CD14-positive monocyte (primary cell): ENCODE measurements at regions not wholly inside any gene's neighbourhood (a gene's known extent, or its start where the extent isn't known, plus 50 kb on each side); places are given as distances from the start of the nearest gene placed in this dataset.

ENCODE experiments used
- DNase-seq, 3 donors: peaks; one replicate each; pipeline ENCODE4 v3.0.0-alpha.2; 2011 to 2022
- H2AFZ ChIP-seq: 2 replicates; pipeline ENCODE4 v1.6.0; 2012; ENCODE audit warnings: mild to moderate bottlenecking, low read depth, low read length, inconsistent platforms; ENCODE audit not compliant: insufficient read depth, poor library complexity, severe bottlenecking
- H3K27ac ChIP-seq, 2 donors: 1 replicate in 1 of 2; 2 replicates in 1 of 2; pipeline ENCODE4 v1.5.1; 2012 to 2013; ENCODE audit warnings: low read length in 2 of 2, control low read depth in 1 of 2, inconsistent platforms in 1 of 2, low read depth in 1 of 2, mild to moderate bottlenecking in 1 of 2
- H3K27me3 ChIP-seq, 2 donors: one replicate each; pipeline versions ENCODE4 v1.6.0 to v1.6.1; 2011 to 2013; ENCODE audit warnings: low read length in 2 of 2; ENCODE audit not compliant: control insufficient read depth in 2 of 2, insufficient read depth in 2 of 2
- H3K36me3 ChIP-seq, 2 donors: replicated peaks in 1 of 2; 1 replicate in 1 of 2; 2 replicates in 1 of 2; pipeline versions ENCODE4 v1.5.1 to v1.6.1; 2012 to 2013; ENCODE audit warnings: low read length in 2 of 2, control low read depth in 1 of 2, inconsistent platforms in 1 of 2, mild to moderate bottlenecking in 1 of 2; ENCODE audit not compliant: insufficient read depth in 2 of 2, control insufficient read depth in 1 of 2
- H3K4me1 ChIP-seq, 2 donors: 1 replicate in 1 of 2; 2 replicates in 1 of 2; pipeline versions ENCODE4 v1.5.1 to v1.6.1; 2012 to 2013; ENCODE audit warnings: low read length in 2 of 2, control low read depth in 1 of 2, inconsistent platforms in 1 of 2, mild to moderate bottlenecking in 1 of 2, moderate library complexity in 1 of 2; ENCODE audit not compliant: insufficient read depth in 2 of 2, control insufficient read depth in 1 of 2
- H3K4me2 ChIP-seq: replicated peaks from 2 replicates; pipeline ENCODE3; 2012; ENCODE audit warnings: low read length, moderate library complexity, mild to moderate bottlenecking; ENCODE audit not compliant: poor library complexity, severe bottlenecking; ENCODE audit errors: extremely low read depth
- H3K4me3 ChIP-seq, 3 experiments: fragments of 200-600 bp in 1 of 3; sonication (generic) in 1 of 3; replicated peaks in 1 of 3; 1 replicate in 2 of 3; 2 replicates in 1 of 3; pipeline ENCODE4 v1.5.1; 2011 to 2013; ENCODE audit warnings: low read length in 3 of 3, mild to moderate bottlenecking in 3 of 3, control low read depth in 2 of 3, low read depth in 2 of 3, inconsistent platforms in 1 of 3, moderate library complexity in 1 of 3
- H3K79me2 ChIP-seq: 2 replicates; pipeline ENCODE4 v1.6.0; 2012; ENCODE audit warnings: mild to moderate bottlenecking, control low read depth, inconsistent platforms, low read length, moderate library complexity; ENCODE audit not compliant: insufficient read depth
- H3K9ac ChIP-seq: 2 replicates; pipeline ENCODE4 v1.6.0; 2017; ENCODE audit warnings: low read length, mild to moderate bottlenecking; ENCODE audit not compliant: insufficient read depth, poor library complexity, severe bottlenecking
- H3K9me3 ChIP-seq, 2 donors: replicated peaks in 1 of 2; 1 replicate in 1 of 2; 2 replicates in 1 of 2; pipeline versions ENCODE4 v1.5.1 to v1.6.1; 2012 to 2013; ENCODE audit warnings: low read length in 2 of 2, control low read depth in 1 of 2; ENCODE audit not compliant: control insufficient read depth in 1 of 2, insufficient read depth in 1 of 2
- H4K20me1 ChIP-seq: 2 replicates; pipeline ENCODE4 v1.6.0; 2012; ENCODE audit warnings: mild to moderate bottlenecking, low read length, control low read depth, moderate library complexity; ENCODE audit not compliant: insufficient read depth
- H3K27ac Mint-ChIP-seq, 7 donors: one replicate each; pipeline ENCODE4 v1.8.0; 2020; ENCODE audit warnings: mild to moderate bottlenecking in 7 of 7, mixed read lengths in 7 of 7, moderate library complexity in 6 of 7, inconsistent platforms in 2 of 7
- H3K27me3 Mint-ChIP-seq, 3 donors: one replicate each; pipeline ENCODE4 v1.8.0; 2021 to 2022; ENCODE audit warnings: low read depth in 3 of 3, mild to moderate bottlenecking in 3 of 3, mixed read lengths in 3 of 3, moderate library complexity in 3 of 3, inconsistent platforms in 1 of 3
- H3K36me3 Mint-ChIP-seq, 2 donors: one replicate each; pipeline ENCODE4 v1.8.0; 2020; ENCODE audit warnings: mixed read lengths in 2 of 2, inconsistent platforms in 1 of 2, mild to moderate bottlenecking in 1 of 2
- H3K4me1 Mint-ChIP-seq: one replicate; pipeline ENCODE4 v1.8.0; 2020; ENCODE audit warnings: mild to moderate bottlenecking, mixed read lengths
- H3K4me3 Mint-ChIP-seq, 2 donors: one replicate each; pipeline ENCODE4 v1.8.0; 2020; ENCODE audit warnings: mild to moderate bottlenecking in 2 of 2, mixed read lengths in 2 of 2, moderate library complexity in 1 of 2
- H3K9me3 Mint-ChIP-seq, 7 donors: one replicate each; pipeline ENCODE4 v1.8.0; 2020 to 2022; ENCODE audit warnings: mixed read lengths in 7 of 7, mild to moderate bottlenecking in 6 of 7, moderate library complexity in 6 of 7, inconsistent platforms in 2 of 7
- WGBS: methylation state at CpG from one replicate; pipeline ENCODE4 v1.1.5; 2013; ENCODE audit warnings: missing lambda C conversion rate; ENCODE audit not compliant: insufficient coverage; 5-methylcytosine and 5-hydroxymethylcytosine counted together
- intact Hi-C, 2 donors: fragments of 100-400 bp; cut with micrococcal nuclease; formaldehyde crosslinking; loops; one replicate each; pipeline versions ENCODE4 v1.15.0 to v1.15.1; 2023
- TF ChIP-seq, protein P1 (sequence below): fragments of 200-600 bp; IDR thresholded peaks from one replicate; pipeline ENCODE4 v1.8.0; 2022; ENCODE audit warnings: antibody characterized with exemption, mild to moderate bottlenecking

DNA sequence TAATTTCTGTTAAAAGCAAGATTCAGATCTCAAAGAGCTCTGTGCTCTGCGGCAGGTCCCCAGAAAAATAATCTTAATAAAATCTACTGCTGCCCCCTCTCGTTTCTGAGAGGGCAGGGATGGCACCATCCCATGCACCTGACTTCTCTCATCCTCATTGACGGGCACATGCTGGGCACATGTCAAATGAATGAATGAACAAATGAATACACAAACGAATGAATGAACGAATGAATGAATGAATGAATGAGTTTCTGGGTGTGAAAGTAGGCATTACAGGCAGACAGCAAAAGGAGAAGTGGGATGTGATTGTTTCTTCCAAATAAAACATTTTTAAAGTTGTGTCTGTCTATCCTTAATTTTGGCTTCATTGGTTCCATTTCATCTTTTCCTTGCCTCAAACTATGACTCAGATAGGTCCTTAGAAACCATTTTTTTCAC is 398.1 kb upstream of the PRKCQ start:
- intact Hi-C loops: no loop called here
- H3K9ac ChIP-seq: no peak overlapping the region
- H3K36me3 ChIP-seq: no peaks in the 10 kb centered on the region
- 92% methylated on average over 2 of the region's 5 CpGs for WGBS
- no peak overlapping the region for H3K27ac ChIP-seq
- Mint-ChIP-seq H3K4me3 (no peak overlapping the region), H3K4me1 (peaks cover 23% of the 10 kb centered on the region), H3K9me3 (peaks cover 0 to 7% (median 6%) of the 10 kb centered on the region in 7 donors), H3K27ac (no peak overlapping the region), H3K27me3 (no peaks in the 10 kb centered on the region), H3K36me3 (no peaks in the 10 kb centered on the region)
- H3K4me1 ChIP-seq: peaks cover 5 to 8% of the 10 kb centered on the region in 2 donors
- TF ChIP-seq, protein P1, sequence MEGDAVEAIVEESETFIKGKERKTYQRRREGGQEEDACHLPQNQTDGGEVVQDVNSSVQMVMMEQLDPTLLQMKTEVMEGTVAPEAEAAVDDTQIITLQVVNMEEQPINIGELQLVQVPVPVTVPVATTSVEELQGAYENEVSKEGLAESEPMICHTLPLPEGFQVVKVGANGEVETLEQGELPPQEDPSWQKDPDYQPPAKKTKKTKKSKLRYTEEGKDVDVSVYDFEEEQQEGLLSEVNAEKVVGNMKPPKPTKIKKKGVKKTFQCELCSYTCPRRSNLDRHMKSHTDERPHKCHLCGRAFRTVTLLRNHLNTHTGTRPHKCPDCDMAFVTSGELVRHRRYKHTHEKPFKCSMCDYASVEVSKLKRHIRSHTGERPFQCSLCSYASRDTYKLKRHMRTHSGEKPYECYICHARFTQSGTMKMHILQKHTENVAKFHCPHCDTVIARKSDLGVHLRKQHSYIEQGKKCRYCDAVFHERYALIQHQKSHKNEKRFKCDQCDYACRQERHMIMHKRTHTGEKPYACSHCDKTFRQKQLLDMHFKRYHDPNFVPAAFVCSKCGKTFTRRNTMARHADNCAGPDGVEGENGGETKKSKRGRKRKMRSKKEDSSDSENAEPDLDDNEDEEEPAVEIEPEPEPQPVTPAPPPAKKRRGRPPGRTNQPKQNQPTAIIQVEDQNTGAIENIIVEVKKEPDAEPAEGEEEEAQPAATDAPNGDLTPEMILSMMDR: no peak
- H2AFZ ChIP-seq: no peak overlapping the region
- no peaks in the 10 kb centered on the region for H4K20me1 ChIP-seq
- DNase-seq: no peak
- no peaks in the 10 kb centered on the region for H3K27me3 ChIP-seq
- H3K9me3 ChIP-seq: peaks cover 0 to 6% of the 10 kb centered on the region in 2 donors
- no peaks in the 10 kb centered on the region for H3K79me2 ChIP-seq
- H3K4me2 ChIP-seq: no peak overlapping the region
- no peak overlapping the region for H3K4me3 ChIP-seq

DNA sequence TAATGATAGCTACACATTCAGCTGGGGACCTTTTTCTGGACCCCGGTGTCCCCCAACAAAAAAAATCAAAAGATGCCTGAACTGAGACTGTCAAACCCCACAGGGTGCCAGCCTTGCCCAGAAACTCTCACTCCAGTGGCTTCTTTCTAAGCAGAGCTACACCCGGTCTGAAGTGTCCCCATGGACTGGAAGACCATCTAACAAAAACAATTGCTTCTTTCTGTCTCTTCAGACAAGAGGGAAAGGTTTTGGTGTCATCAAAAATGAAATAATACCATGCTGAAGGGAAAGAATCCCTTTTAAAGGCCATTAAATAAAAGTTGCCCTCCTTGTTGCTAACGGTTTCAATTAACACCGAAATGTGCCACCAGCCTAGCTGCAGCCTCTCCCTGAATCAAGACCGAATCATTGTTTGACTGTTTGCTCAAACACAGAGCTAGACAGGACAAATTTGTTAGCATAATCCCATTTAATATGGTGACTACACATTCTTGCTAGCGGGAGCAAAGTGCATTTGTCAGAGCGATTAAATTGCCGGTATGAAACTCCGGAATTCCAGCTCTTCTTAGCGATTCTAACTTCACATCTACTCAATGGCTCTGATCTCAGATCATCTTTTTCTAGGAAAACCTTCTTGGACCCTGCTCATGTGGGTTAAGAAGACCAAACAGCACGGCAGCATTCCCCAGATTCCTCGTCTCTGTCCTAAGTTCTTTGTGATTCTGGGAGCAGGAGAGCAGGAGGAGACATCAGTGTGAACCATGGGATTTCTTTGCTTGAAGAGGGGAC is 397.5 kb upstream of the PRKCQ start:
- intact Hi-C loops: no loop called here
- TF ChIP-seq, protein P1: no peak

More for the DNA sequence above, 397.5 kb upstream of the PRKCQ start:
- Mint-ChIP-seq H3K9me3 (peaks cover 0 to 7% (median 6%) of the 10 kb centered on the region in 7 donors), H3K4me3 (no peak overlapping the region), H3K27me3 (no peaks in the 10 kb centered on the region), H3K4me1 (peaks cover 23% of the 10 kb centered on the region), H3K27ac (no peak overlapping the region), H3K36me3 (no peaks in the 10 kb centered on the region)
- no peak overlapping the region for H3K27ac ChIP-seq
- DNase-seq: no peak
- peaks cover 0 to 6% of the 10 kb centered on the region in 2 donors for H3K9me3 ChIP-seq
- H3K4me2 ChIP-seq: no peak overlapping the region
- H3K9ac ChIP-seq: no peak overlapping the region
- H3K4me1 ChIP-seq: peaks cover 7 to 8% of the 10 kb centered on the region in 2 donors
- H4K20me1 ChIP-seq: no peaks in the 10 kb centered on the region
- no peaks in the 10 kb centered on the region for H3K79me2 ChIP-seq
- H2AFZ ChIP-seq: no peak overlapping the region
- no peak overlapping the region for H3K4me3 ChIP-seq
- H3K27me3 ChIP-seq: no peaks in the 10 kb centered on the region
- no peaks in the 10 kb centered on the region for H3K36me3 ChIP-seq
- 98% methylated on average over 9 of the region's 12 CpGs for WGBS
